HepG2 (cell line): ENCODE measurements at regions not wholly inside any gene's neighbourhood (a gene's known extent, or its start where the extent isn't known, plus 50 kb on each side); places are given as distances from the start of the nearest gene placed in this dataset.
"Not testable (repeated sequence)": the region's sequence is repeated elsewhere in the genome, so short reads cannot be mapped to it uniquely, and the experiment has no call there.

Source experiments
- ATAC-seq: fragments of 200-7000 bp; cut with Tn5 transposase; 3 replicates; pipeline ENCODE4 v1.9.1; 2020; ENCODE audit warnings: mild to moderate bottlenecking, moderate library complexity
- BruUV-seq: library from RNA; stranded (reverse); fragments of 400-500 nt; replicated peaks from 2 replicates; lab custom pipeline; 2021; lab: Mats Ljungman, UMichigan
- CTCF ChIA-PET: fragments of 300-600 bp; formaldehyde crosslinking; extraction: SDS; loops from one replicate; lab custom pipeline; 2021; ENCODE audit warnings: low total read pairs, inconsistent platforms, low intra/inter-chr PET ratio; lab: Yijun Ruan, JAX
- POLR2A ChIA-PET: fragments of 350-600 bp; sonication (Branson Sonifier 250); formaldehyde crosslinking; loops from one replicate; lab custom pipeline; 2020; ENCODE audit warnings: antibody characterized with exemption, inconsistent platforms; lab: Yijun Ruan, JAX
- DNase-seq: peaks from one replicate; pipeline ENCODE4 v3.0.0-alpha.2; 2015; ENCODE audit warnings: low spot score
- FAIRE-seq: peaks from 3 replicates; lab custom pipeline; 2011; peaks lifted over from hg19 to GRCh38; lab: Jason Lieb, UNC
- H2AFZ ChIP-seq: one replicate; pipeline ENCODE4 v1.6.1; 2011; ENCODE audit warnings: low read length, inconsistent platforms
- H3K27ac ChIP-seq: fragments of 300-600 bp; 3 replicates; pipeline ENCODE4 v1.8.0; 2011; ENCODE audit warnings: mixed run types, mild to moderate bottlenecking, mixed read lengths, low read length, inconsistent platforms; ENCODE audit not compliant: insufficient read depth; ENCODE audit errors: extremely low read length
- H3K27me3 ChIP-seq, 2 experiments: fragments of 200-600 bp in 1 of 2; 2 replicates in 1 of 2; 3 replicates in 1 of 2; pipeline versions ENCODE4 v1.6.0 to v1.8.0; 2011; ENCODE audit warnings: low read length in 2 of 2, mild to moderate bottlenecking in 2 of 2, moderate library complexity in 2 of 2, inconsistent platforms in 1 of 2; ENCODE audit not compliant: insufficient read depth in 2 of 2, control insufficient read depth in 1 of 2
- H3K36me3 ChIP-seq, 2 experiments: fragments of 200-600 bp in 1 of 2; replicated peaks in 1 of 2; 2 replicates in 1 of 2; 3 replicates in 1 of 2; pipeline versions ENCODE4 v1.5.1 to v1.8.0; 2011; ENCODE audit warnings: low read length in 2 of 2, inconsistent platforms in 1 of 2; ENCODE audit not compliant: insufficient read depth in 2 of 2, control insufficient read depth in 1 of 2
- H3K4me1 ChIP-seq: 2 replicates; pipeline ENCODE4 v1.5.1; 2012; ENCODE audit warnings: low read length, inconsistent platforms; ENCODE audit not compliant: insufficient read depth
- H3K4me2 ChIP-seq: 2 replicates; pipeline ENCODE4 v1.6.0; 2011; ENCODE audit warnings: low read depth, low read length, inconsistent platforms
- H3K4me3 ChIP-seq, 3 experiments: fragments of 200-600 bp in 1 of 3; sonication (generic), shearing (Covaris generic) in 1 of 3; replicated peaks in 1 of 3; 2 replicates each; pipeline ENCODE4 v1.5.1; 2011 to 2016; ENCODE audit warnings: low read length in 3 of 3, inconsistent platforms in 2 of 3, low read depth in 2 of 3, mild to moderate bottlenecking in 2 of 3, control low read depth in 1 of 3, mixed read lengths in 1 of 3; ENCODE audit not compliant: insufficient read depth in 1 of 3
- H3K79me2 ChIP-seq: one replicate; pipeline ENCODE4 v1.6.1; 2011; ENCODE audit warnings: low read length, inconsistent platforms; ENCODE audit not compliant: insufficient read depth
- H3K9ac ChIP-seq: 2 replicates; pipeline ENCODE4 v1.6.0; 2011; ENCODE audit warnings: mild to moderate bottlenecking, low read depth, low read length, inconsistent platforms; ENCODE audit not compliant: insufficient read depth
- H3K9me3 ChIP-seq: 2 replicates; pipeline ENCODE4 v1.5.1; 2012; ENCODE audit warnings: mild to moderate bottlenecking, low read length
- H4K20me1 ChIP-seq: 2 replicates; pipeline ENCODE4 v1.6.0; 2011; ENCODE audit warnings: inconsistent platforms, mild to moderate bottlenecking, low read length, moderate library complexity; ENCODE audit not compliant: insufficient read depth
- ARID5B ChIP-seq: IDR thresholded peaks from 2 replicates; pipeline ENCODE4 v1.4.0; 2020; ENCODE audit warnings: mild to moderate bottlenecking, missing genetic modification reagents
- whole genome bisulfite sequencing: methylation state at CpG from one replicate; pipeline ENCODE4 v1.1.6; 2017; ENCODE audit warnings: low lambda C conversion rate; 5-methylcytosine and 5-hydroxymethylcytosine counted together
- in situ Hi-C: cut with HindIII; loops from 2 replicates; pipeline ENCODE4 v1.10.0; 2017; ENCODE audit warnings: low pct_unique_long_range_greater_than_20kb; ENCODE audit not compliant: extremely low pct_ligation_motif_present
- intact Hi-C: fragments of 100-400 bp; cut with micrococcal nuclease; formaldehyde crosslinking; loops from one replicate; pipeline ENCODE4 v1.10.0; 2022; ENCODE audit not compliant: unreplicated experiment

DNA sequence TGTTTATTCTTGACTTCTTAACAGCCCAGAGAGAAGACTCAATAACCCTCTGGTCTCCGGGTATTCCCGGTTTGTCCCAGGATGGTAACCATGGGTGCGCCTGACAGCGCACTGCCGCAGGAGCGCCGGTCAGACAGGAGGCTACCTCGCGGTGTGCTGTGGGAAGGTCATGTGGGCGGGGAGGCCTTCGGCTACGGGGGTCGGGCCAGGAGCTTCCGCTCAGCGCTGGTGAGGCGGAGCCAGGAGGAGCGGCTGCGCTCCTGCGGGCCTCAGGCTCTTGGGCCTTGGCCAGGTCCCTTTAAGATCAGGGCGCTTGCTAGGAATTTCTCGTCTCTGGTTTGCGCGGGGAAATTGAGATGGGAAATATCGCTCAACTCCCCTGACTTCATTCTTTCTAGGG, 182.3 kb upstream of the NDN start (continued):
- TF ChIP-seq ARID5B = peak; percentile 60

GRCh38 chr15:23873613-23874012, 186.5 kb upstream of the NDN start:
- H3K4me3 ChIP-seq, H3K9me3 ChIP-seq, H3K9ac ChIP-seq, H2AFZ ChIP-seq, H3K4me2 ChIP-seq, DNase-seq, H3K27me3 ChIP-seq, H4K20me1 ChIP-seq, H3K27ac ChIP-seq, intact Hi-C loops, in situ Hi-C loops, FAIRE-seq, POLR2A ChIA-PET, BruUV-seq, ATAC-seq, H3K4me1 ChIP-seq, H3K79me2 ChIP-seq, H3K36me3 ChIP-seq, CTCF ChIA-PET: not testable (repeated sequence)
- WGBS = 53% methylated on average over 8 of the region's 8 CpGs
